ENCODE measurements at regions not wholly inside any gene's neighbourhood (a gene's known extent, or its start where the extent isn't known, plus 50 kb on each side); places are given as distances from the start of the nearest gene placed in this dataset.

DNA sequence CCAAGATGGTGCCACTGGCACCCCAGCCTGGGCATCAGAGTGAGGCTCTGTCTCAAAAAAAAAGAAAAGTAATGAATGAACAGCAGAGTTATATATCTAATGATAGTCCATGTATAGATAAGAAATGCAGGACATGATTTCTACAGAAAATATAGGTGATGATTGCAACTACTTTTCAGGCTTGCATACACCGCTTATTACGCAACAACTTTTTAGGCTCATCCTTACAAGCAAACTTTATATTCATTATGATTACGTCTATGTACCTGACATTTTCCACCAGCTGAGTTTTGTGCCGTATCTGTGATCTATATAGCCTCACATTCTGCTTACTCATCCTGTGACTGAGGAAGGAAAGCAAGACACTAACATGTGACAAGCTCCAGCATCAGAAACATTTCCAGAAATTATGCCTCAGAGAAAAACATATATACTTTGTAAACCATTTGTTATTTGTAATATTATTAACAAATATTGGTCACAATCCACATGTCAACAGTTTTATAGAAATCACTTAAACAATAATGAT lies 906.3 kb downstream of the ZPLD1 start:
- no peak for DNase-seq (ENCODE audit: low read depth in 3 of 3)

DNA sequence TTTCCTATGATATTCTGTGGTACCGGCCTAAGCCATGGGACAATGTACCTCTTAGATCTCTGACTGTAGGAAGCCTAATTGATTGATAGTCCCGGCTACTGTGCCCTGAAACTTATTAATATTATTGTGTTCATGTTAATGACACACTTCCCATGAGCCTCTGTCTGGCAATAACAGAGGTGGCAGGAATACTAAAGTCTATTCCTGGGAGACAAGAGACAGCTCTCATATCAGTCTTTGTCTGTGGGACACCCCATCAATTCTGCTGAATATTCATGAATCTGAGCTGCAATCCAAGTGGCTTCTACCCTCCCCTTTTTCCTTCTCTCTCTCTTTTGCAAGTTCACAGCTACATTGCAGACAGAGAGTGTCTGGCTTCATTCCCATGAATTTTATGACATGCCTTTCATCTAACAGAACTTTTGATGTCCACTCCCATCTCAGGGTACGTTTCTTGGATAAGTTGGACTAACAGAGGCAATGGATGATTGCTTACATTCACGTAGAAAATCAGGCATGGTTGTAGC lies 907.5 kb downstream of the ZPLD1 start:
- DNase-seq (ENCODE audit: low read depth in 3 of 3) = no peak

DNA sequence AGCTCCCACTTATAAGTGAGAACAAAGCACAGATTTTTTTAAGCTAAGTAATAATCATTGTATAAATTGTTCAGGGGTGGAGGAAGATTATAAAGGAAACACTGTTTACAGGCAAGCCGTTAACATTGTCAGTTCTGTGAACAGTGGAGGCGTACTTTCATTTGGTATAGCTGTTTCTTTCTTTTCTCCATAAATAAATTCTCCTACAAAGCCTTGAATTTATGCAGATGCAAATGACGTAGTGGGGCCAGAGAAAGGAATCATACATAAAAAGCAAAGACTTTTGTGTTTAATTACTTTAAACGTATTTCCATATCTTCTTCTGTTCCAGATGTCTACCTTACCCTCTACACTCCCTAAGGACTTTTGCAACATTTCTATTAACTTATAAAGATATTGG lies 914.9 kb downstream of the ZPLD1 start:
- no peak for DNase-seq (ENCODE audit: low read depth in 3 of 3)

DNA sequence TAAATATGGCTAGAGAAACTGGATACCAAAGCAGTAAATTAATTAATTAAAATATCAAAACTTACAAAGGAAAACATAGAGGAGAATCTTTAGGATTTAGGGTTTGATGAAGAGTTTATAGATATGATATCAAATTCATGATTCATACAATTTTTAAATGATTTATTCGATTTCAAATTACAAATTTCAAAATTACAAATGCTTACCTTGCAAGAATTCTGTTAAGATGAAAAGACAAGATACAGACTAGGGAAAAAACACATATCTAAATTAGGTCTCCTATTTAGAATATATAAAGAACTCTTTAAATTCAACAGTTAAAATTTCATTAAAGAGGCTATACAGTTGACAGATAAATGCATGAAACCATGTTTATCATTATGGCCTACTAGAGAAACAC lies 930.7 kb downstream of the ZPLD1 start:
- no peak for DNase-seq (ENCODE audit: low read depth in 3 of 3)

GRCh38 chr3:103367481-103367880 lies 932.7 kb downstream of the ZPLD1 start:
- DNase-seq (ENCODE audit: low read depth in 3 of 3) = no peak

GRCh38 chr3:103371411-103371810 lies 936.6 kb downstream of the ZPLD1 start:
- no peak for DNase-seq (ENCODE audit: low read depth in 3 of 3)

GRCh38 chr3:103372031-103372430 lies 937.2 kb downstream of the ZPLD1 start:
- no peak for DNase-seq (ENCODE audit: low read depth in 3 of 3)

DNA sequence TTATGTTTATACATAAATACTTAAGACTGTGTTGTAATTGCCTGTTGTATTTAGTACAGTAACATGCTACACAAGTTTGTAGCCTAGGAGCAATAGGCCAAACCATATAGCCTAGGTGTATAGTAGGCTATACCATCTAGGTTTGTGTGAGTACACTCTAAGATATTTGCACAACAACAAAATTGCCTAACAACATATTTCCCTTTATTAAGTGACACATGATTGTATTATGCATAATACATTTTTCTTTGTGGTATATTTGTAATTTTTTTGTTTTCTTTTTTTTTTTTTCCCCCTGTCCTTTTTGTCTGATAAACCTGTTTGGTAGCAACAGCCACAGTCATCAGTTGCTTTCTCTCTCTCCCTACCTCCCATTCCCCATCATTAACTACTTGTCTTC lies 945.6 kb downstream of the ZPLD1 start:
- DNase-seq (ENCODE audit: low read depth in 3 of 3) = no peak

GRCh38 chr3:103381296-103382079 lies 946.7 kb downstream of the ZPLD1 start:
- DNase-seq (ENCODE audit: low read depth in 3 of 3) = no peak

- no peak for DNase-seq (ENCODE audit: low read depth in 3 of 3)
Observed at GRCh38 chr3:103385961-103386656, 951.3 kb downstream of the ZPLD1 start.

DNA sequence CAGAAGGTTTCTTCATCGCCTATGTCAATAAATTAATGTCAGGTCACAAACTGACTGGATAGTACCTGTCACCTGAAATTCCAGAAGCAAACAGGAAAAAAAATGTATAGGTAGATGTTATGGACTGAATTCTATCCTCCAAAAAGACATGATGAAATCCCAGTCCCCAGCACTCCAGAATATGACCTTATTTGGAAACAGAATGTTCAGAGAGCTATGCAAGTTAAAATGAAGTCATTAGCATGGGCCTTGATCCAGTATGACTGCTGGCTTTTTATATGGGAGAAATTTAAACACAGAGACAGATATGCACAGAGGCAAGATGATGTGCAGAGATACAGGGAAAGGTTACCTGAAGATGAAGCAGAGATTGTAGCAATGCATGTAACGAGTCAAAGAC lies 953.4 kb downstream of the ZPLD1 start:
- DNase-seq (ENCODE audit: low read depth in 3 of 3) = no peak

DNA sequence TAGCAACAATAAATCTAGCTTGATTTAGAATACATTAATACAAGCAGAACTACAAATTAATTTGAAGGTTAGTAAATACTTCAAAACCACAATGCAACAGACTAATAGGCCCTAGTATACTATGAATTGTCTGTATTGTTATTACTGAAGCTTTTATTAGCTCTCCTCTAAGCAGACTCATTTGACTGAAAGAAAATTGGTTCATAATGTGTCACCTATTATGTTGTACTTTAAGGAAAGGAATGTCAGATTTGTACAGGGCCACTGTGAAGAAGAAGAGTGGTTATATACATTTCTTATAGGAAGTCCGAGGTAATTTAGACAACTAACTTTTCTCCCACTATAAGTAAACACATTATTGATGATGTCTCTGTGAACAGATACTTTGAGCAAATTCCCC lies 954.5 kb downstream of the ZPLD1 start:
- no peak for DNase-seq (ENCODE audit: low read depth in 3 of 3)

DNA sequence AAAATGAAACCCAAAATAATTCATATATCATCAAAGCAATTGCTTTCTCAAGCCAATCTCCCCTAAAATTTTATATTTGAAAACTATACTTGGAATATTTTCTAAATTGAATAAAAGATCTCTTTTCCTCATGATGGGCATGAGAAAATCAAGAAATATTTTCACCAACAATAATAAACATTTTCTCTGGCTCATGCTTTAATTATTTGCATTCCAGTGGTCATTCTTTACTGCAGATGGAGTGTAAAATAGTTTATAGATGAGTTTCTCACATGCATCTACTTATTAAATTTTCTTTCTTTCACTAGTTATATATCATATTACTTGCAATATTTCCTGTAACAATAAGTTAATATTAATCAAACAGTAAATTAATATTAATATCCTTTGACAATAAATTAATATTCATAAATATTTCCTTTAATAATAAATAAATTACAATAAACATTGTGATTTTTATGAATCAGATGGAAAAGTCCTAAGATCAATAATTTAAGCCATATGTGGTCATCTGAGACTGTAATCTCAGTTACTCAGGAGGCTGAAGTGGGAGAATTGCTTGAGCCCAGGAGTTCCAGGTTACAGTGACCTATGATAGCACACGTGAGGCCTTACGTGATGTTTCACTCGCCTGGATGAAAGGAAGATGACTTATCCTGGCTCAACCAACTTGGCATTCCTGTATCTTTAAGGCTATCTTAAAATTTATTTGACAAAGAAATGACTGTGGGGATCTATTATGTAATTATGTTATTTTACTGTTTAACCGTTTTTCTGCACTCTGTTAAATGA lies 958.8 kb downstream of the ZPLD1 start:
- no peak for DNase-seq (ENCODE audit: low read depth in 3 of 3)

DNA sequence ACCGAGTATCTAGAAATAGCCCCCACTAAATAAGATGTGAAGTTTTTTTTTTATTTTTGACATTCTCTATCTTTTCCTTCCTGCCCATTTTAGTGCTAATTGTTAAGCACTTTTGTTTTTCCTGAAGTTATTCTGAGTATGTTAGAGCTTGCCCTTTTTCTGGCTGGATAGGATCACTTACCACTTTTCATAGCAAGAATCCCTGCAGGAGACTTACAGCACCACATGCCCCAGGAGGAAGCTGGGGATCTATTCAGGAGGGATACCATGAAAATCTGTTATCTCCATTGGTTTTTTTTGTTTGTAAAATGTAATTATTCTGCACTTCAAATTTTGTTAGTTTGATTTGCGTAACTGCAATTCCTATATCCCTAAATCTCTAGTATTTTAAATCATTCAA lies 968.4 kb downstream of the ZPLD1 start:
- no peak for DNase-seq (ENCODE audit: low read depth in 3 of 3)

GRCh38 chr3:103406320-103406850 lies 971.6 kb downstream of the ZPLD1 start:
- DNase-seq (ENCODE audit: low read depth in 3 of 3) = no peak

DNA sequence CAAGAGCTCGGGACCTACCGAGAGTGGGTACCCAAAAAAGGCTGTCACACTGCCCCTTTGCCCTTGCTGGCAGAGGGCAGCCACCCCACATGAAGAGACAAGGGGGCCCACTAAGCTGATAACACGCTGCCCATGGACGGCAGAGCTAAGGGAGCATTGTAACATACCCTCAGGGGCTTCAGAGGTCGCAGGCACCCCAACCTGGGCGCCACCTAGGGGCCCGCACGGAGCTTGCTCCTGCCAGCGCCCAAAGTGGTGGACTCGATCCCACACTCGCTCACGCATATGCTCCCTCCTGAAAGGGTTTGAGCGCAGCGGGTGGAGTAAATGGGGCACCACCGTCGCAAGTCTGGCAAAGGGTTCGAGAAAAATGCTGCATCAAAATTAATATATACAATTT lies 975.4 kb downstream of the ZPLD1 start:
- DNase-seq (ENCODE audit: low read depth in 3 of 3) = no peak

DNA sequence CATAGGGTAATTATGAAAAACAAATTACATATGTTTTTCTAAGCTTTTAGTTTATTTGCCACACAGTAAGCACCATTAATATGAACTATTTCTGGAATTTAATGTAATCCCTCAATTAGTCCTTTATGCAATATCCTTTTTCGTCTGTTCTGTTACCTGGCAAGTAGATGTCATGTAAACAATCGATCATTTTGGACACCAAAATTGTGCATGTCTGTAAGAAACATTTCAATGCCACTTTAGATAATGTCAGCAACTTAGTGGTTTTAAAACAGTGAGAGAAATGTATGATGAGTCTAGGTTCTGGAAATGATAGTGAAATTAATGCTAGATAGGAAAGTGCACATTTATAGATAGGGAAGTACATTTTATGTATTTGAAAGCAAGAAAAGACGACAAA lies 986.6 kb downstream of the ZPLD1 start:
- no peak for DNase-seq (ENCODE audit: low read depth in 3 of 3)

DNA sequence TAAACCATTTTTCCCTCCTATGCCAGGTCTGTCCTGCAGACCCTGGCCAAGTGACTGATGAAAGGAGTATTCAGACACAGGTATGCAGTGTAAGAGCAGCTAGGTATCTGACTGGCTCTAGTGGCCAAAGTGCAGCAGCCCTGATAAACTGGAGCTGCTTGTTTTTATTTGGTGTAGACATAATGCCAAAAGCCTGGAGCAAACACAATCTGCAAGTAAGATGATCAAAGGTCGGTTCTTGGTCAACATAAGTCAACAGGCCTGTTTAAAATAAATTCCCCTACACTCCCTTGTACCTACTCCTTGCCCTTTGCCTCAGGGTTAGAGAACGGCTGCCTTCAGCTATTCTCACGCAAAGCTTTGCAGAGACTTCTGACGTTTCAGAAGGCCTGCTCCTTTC lies 1003.1 kb downstream of the ZPLD1 start:
- DNase-seq (ENCODE audit: low read depth in 3 of 3) = no peak

DNA sequence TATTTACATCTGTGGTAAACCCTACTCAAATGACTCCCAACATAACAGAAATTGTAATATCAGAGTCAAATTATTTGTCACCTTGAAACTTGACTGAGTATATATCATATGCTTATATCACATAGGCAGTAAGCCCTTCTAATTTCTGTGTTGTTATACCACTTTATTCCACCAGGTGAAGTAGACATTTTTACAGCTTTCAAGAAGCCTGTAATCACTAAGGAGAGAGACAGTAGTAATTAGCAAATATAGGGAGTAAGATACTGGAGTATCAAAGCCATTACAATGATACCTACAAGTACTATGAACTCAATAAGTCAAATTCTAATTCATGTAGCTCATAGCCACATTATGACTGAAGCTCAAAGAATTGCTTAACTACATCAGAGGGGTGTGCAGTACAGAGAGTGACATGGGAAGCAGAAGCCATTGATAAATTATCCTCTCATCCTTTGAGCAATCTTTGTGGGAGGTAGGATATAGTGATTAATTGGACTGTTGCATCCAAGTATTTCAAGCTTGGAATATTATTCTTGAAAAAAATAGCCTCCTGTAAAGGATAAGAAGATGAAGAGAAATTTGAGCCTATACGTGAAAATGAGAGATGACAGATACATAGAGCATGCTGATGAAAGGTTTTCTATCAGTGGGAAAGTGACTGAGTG lies 1005.9 kb downstream of the ZPLD1 start:
- DNase-seq (ENCODE audit: low read depth in 3 of 3) = no peak

DNA sequence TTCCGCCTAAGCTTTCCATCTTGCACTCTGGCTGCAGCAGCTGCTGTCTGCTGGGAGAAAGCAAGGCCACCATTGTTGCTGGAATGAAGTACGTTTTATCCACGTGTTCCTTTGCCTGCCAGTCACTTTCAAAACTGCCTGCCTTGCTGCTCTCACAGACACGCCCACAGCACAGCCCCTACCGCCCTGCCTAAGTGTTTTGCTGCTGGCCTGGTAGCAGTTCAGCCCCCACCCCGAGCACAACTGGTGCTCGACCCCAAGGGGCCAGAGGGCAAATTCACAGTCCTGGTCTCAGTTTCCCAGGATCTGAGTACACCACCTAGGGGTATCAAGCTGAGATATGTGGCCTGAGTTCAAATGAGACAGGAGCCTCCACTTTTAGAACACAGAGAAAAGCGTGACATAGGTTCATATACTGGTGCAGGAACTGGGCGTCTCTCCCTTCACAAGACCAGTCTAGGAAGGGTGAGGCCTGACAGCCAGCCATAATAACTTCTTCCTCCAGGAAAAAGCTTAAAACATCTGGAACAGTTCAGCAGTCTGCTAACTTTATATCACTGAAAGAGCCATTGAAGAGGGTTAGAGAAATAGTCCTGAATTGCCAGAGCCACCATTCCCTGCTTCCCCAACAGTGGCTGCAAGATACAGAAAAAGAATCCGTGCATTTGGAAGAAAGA lies 1012.3 kb downstream of the ZPLD1 start:
- no peak for DNase-seq (ENCODE audit: low read depth in 3 of 3)

DNA sequence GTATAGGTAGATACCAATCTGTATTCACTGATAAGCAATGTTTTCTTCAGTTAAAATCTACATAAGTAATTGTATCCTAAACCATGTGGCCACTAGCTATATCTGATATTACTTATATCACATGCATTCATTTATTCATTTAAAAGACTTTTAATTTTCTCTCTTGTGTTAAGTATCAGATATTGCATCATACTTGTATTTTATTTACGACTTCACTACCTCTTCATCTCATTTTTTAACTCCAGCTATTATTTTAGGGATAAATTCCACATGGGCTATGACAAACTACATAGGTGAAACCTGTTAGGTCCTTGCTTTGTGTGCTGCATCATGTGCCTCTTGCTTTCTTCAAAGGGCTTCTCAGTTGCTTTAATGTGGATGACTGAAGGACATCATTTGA lies 1018.3 kb downstream of the ZPLD1 start:
- no peak for DNase-seq (ENCODE audit: low read depth in 3 of 3)

Data from stimulated activated CD4-positive, alpha-beta T cell treated with anti-CD3 and anti-CD28 coated beads, TNF-alpha, amount 100 ng/mL, for 48 hours (primary cell).